IPS DF 19.7 (cell line): ENCODE measurements at regions not wholly inside any gene's neighbourhood (a gene's known extent, or its start where the extent isn't known, plus 50 kb on each side); places are given as distances from the start of the nearest gene placed in this dataset.

ENCODE experiments used
- DNase-seq: peaks from one replicate; pipeline ENCODE4 v3.0.0-alpha.2; 2013; ENCODE audit warnings: low read depth, low spot score

DNA sequence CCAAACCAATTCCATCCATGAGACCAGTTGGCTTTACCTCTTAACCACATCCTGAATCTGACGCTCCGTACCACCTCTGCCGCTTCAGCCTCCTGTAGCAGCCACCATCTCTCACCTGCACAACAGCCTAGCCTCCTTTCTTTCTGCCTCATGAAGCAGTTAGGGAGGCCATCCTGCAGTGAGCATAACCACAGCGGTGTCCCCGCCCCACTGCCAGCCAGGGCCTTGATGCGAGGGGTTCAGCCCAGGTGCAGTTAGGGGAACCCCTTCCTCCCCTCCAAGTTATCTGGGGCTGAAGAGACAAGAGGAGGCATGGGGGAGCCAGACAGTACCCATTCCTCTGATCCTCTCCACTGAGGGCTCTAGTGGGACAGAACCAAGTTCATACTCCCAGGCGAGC lies 167.0 kb downstream of the C5orf15 start:
- DNase-seq: no peak

DNA sequence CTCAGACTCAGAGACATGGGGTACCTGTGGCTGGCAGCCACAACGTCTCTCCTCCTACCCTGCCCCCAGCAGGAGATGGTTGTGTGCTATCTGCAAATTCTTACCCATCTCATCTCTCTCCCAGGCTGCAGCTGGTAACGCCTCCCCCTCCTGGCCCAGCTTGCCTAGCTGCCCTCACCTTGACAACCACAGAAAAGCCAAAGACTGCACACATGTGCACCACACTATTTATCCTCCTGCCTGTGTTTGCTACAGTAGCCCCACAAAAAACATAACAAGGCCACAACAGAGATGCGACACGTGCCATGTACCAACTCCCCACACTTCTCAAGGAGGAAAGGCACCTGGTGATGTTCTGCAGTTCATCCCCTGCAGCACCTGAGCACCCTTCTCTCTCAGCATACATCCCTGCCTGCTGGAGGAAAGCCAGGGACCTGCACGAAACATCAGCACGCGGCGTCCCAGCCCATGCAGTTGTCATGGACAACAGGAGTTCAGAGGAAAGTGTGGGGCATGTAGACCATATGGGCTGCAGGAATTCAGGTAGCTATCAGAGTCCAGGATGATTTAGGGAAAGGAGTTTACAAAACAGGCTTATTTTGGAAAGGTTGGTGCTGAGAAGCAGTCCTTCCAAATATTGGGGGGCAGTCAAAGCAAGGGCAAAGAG lies 168.7 kb downstream of the C5orf15 start:
- no peak for DNase-seq

DNA sequence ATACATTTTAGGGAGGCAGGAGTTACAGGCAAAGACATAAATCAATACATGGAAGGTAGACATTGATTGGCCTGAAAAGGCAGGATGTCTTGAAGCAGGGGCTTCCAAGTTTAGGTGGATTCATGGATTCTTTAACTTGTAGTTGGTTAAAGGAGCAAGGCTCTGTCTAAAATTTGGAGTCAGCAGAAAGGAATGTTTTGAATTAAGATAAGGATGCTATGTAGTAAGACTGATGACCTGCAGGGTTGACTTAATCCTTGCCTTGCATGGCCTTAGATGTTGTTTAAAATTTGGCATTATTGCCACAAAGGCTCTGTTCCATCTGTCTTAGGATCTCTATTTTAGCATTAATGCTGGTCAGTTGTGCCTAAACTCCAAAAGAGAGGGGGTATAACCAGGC lies 171.3 kb downstream of the C5orf15 start:
- DNase-seq: no peak

DNA sequence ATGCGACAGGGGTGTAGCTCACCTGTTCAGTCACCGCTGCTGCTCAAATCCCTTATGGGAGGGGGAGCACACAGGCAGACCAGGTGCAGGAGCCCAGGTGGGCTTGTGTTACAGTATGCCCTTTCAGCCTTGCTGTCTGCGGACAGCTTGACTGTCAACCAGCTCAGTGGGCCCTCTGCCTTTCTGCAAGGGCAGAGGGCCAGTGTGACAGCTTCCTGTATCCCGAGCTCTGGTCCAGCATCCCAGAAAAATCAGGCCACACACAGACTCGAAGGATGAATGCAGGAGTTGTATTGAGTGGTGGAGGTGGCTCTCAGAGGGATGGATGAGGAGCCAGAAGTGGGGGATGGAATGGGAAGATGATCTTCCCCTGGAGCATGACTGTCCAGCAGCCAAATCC lies 172.2 kb downstream of the C5orf15 start:
- no peak for DNase-seq

DNA sequence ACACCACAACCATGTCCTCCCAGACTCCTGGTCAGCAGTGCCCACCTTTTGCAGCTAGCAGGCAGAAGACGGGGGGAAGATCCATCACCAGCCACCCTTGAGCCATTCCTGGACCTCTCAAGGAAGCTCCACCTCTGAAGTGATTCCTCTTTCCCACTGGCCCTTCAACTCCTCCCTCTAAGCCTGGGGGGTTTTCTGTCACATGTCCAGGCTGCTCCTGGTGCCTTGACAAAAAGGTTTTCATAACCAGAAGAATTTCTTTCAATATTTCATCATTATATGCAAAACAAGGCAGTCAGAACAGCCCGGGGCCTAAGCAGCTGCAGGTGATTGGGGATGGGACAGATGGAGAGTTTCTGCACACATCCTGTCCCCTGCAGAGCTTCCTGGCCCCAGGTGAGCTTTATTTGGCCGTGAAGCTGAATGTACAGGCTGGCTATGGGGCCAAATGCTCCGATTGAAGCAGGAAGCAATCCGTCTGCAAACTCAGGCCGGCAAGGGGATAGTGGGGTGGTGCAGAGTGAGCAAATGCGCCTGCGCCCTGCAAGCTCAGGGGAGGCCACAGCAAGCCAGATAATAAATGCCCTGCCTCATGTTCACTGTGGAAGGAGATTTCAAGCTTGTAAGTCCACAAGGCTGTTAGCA lies 173.5 kb downstream of the C5orf15 start:
- no peak for DNase-seq

DNA sequence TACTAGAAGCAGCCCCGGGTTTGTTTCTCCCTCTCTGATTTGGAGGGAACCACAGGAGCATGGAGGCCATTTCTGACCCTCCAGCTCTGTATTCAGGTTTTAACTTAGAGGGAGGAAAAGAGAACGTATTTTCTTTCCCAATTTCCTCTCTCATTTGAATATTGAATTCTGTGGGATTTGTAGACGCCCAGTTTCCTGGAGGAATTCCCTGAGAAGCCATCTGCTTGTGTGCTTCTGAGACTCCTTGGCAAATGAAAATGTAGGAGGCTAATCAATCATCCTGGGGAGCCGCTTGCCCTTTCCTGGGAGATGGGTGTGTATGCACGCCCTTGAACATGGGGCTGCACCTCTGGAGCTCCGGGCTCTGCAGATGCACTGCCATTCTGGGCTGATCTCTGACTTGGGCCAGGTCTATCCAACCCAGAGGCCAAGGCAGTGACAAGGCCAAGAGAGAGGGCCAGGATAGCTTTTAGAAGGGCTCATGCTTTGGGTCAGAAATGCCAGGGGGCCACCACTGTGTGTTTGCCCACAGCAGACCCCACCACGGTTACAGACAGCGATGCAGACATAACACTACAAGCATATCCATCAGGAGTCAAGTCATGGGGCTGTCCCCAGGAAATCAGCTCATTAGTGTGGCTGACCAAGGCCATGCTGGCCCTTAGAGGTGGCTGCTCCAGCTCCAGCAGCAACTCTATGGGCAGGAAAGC lies 174.5 kb downstream of the C5orf15 start:
- no peak for DNase-seq

DNA sequence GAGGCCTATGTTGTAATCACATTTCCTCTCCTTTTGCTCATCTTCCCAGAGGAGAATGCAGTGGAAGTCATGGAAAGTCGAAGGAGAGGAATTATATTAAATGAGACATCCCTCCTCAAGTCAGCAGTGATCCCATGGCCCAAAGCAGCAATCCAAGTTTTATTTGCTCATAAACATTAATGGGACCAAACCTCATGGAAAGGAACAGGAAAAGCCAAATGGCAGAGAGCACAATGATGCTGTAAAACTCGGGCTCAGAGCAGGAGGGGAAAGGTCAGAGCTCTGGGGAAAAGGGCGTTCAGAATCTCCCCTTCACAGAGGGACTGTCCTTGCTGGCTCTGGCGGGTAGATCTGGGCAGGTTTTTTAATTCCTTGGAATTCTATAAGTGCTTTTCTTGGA lies 175.8 kb downstream of the C5orf15 start:
- DNase-seq: no peak

DNA sequence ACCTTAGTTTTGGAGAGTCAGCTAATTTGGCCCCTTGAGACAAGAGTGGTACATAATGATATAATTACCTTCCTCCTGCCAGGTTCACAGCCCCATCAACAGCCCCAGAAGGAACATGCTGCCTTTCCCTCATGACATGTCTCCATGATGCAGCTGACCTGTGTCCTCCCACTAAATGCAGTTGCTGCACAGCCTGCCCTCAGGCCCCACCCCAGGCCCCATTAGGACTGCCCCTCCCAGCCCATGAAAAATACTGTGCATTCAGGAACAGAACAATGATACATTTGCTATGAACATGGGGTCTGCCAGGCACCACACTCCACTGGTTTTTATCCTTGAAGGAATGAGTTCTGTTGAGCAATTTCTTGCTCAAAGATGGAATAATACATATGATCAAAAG lies 176.4 kb downstream of the C5orf15 start:
- no peak for DNase-seq

DNA sequence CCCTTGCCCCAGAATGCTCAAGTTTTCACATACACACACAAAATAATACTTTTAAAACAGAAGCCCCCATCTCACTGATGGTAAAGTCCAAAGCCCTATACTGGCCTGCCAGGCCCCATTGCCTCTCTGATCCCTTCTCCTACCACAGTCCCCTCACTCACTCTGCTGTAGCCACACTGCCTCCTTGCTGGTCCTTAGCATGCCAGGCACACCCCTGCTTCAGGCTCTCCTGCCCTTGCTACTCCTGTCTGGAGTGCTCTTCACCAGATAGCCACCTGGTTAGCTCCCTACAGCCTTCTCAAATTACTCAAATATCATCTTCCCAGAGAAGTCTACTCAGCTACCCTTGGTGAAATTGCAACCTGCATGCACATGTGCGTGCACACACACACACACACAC lies 177.5 kb downstream of the C5orf15 start:
- no peak for DNase-seq

DNA sequence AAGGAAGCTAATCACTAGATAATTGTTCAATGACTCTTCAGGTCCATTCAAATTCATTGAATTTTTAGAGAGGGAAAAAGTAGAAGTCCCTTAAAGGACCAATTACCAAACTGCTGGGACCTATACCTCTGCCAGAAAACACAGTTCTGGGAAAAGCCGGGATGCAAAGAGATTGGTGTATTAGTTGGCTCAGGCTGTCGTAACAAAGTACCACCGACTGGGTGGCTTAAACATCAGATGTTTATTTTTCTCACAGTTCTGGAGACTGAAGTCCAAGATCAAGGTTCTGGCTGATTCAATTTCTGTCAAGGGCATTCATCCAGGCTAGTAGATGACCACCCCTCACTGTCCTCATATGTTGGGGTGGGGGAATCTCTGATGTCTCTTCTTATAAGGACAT lies 177.1 kb upstream of the FSTL4 start:
- DNase-seq: no peak

DNA sequence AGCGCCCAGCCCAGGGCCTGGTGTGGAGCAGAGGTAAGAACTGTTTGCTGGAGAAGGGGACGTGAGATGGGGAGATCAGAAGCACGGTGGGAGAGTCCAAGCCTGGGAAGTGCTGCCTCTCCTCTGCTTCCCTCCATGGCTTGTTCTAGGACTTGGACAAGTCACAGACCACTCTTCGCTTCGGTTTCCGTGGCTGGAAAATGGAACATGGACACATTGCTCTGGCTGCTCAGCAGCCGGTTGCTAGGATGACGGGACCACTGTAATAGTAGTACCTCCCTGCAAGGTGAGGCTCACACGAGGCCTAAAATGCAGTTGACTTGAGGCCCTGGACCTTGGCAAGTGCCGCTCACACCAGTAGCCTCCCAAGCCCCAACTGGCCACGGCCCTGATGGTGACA lies 175.8 kb upstream of the FSTL4 start:
- DNase-seq: no peak

DNA sequence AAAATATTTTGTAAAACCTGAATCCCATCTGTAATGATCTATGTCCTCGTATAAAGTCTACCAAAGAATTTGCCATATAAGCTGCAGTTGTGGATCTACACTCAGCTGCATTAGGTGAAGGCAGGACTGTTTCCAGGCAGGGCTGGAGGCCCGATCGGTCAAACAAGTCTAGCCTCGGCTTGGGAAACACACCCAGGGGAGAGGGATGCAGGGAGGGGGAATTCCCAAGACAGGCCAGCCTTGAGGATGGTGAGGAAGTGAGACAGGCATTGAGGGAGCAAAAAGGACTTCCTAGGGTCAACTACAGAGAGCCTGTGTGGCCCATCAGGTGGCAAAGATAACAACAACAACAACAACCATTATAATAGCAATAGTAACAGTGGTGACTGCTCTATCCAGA lies 174.1 kb upstream of the FSTL4 start:
- no peak for DNase-seq

DNA sequence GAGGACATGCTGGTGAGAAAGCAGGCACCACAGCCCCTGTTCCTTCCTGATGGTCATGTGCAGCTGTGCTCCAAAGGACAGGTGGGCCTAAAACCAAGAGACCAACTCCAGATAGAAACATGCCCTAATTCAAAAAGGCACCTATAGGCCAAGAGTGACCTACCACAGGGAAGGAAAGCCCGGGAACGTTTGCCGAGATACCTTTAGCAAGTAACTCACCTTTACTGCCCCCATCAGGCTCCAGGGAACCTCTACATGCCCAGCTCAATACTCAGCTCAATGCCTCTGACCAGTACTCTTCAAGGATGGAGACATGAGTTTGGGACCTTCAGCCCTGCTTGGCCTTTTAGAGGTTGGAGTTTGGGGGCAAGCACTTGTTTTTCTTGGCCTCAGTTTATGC lies 172.8 kb upstream of the FSTL4 start:
- no peak for DNase-seq

DNA sequence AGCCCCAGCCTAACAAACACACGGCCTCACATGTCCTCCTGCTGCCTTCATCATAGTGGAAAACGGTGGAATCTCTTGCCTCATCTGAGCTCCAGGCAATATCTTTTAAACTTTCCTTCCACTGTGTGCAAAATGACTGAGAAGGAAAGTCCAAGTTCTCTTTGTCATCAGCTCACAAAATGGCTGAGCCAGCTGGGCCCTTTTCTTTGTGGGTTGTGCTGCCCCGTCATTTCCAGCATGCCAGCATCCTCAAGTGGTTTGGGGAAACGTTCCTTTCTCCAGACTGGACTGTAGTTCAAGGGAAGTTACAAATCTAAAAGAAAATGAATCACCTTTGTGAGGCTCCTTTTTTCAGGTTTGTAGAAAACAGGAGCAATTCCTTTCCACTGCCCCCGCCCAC lies 171.1 kb upstream of the FSTL4 start:
- DNase-seq: no peak

DNA sequence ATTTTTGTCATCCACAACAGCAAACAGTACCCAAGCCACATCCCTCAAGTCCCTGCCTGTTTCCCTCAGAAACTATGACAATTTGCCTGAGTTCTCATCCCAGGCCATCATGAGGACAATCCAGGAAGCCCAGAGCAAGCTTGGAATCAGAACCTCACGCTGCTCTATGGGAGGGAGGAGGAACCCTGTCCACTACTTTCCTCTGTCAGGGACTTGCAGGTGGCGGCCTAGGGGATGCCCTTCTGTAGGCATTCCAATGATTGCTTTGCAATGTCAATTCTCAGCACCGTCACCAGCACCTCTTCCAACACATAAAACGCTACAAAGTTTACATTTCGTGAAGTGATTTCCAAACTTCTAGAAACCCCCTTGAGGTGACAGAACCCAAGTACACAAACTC lies 170.4 kb upstream of the FSTL4 start:
- DNase-seq: no peak

DNA sequence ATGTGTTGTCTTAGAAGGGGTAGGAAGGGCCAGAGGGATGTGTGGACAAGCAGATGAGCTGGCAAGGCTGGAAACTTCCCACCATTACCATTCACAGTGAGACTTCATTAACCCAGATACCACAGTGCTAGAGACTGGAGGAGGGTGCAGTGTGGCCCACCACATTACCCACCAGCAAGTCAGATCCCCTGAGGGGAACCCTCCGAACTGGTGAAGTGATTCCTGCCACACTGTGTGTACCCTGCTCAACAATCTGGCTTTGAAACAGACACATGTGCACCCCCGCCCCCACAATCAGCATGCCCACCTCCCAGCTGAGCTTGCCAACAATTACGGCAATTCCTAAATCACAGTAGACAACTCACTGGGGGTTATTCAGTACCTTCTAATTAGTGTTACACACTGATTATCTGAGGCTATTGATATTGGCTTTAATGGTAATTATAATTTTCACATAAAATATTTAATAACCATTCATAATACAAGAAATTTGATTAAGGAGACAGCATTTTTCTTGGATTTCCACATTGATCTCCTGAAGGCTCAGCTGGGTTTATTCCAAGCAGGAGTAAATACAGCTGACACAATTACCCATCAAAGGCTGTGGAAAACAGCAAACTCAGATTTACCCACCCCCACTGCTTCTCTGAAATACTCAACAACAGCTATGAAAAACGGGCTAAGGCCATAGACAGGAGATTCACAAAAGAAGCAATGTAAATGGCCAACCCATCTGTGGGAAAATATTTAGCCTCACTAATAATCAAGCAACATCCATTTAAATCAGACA lies 169.3 kb upstream of the FSTL4 start:
- DNase-seq: no peak

DNA sequence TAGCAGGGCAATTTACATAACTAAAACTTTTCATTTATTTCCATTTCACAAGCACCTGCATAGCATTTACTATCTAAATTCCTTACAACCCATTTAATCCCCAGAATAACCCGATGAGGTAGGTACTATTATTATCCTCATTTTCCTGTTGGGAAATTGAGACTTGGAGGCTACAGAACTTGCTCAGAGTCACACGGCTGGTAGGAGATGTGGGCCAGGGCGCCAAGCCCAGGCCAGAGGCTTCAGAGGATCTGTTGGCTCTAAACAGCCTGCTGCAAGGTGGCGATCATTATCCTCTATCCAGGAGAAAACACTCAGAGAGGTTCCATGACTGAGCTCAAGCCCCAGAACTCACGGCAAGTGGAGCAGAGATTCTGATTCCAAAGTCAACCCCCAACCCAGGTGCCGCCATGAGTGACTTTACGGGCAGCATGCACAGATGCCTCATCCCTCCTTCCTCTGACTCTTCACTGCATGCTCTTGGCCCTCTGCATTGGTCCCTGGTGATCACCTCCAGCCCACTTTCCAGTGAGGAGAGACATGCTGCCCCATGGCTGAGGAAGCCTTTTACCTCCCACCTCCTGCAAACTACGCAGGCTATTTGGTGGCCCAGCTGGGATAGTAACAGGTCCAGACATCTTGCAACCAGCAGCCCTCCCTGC lies 168.4 kb upstream of the FSTL4 start:
- DNase-seq: no peak

DNA sequence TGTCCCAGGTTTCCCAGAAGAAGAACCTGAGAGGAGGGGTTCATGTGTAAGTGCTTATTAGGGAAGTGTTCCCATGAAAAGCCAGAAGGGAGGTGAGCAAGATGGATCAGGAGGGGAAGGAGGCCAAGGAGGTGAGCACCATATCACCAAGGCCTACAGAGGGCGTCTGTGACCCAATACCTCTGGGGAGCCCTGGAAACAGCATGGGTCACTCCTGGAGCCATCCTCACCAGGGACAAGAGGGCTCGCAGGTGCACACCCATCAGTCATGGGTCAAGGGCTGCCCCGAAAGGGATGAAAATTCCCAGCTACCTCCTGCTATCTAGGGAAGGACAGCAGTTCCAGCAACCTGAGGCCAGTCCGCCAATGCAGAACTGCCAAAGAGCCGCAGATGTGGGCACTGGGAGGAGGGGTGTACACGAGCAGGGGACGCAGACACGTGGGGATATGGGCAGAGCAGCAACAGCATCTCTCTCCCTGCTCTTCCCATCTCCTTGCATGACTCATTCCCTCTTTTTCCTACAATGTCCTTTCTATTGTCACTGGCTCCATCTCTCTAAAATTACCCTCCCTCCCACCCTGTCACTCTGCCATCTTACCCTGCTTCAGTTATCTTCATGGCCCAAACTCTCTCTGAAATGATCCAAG lies 167.6 kb upstream of the FSTL4 start:
- peak; percentile 23 for DNase-seq

DNA sequence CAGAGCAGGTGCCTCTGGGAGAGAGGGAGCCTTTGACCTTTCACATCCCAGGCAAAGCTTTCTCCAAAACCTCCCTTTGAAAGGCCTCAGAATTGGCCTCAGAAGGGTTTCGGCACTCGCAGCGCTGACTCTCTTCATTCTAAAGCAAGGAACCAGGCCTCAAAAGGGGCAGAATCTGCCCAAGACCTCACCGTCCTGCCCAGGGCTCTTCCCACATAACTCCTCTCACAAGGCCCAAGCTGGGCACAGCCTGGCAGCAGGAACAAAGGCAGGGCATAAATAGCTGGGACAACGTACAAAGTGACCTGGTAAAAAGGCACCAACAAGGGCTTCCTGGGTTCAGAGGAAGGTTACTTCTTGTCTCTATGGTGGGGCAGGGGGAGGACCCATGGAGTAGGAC lies 166.3 kb upstream of the FSTL4 start:
- DNase-seq: no peak

DNA sequence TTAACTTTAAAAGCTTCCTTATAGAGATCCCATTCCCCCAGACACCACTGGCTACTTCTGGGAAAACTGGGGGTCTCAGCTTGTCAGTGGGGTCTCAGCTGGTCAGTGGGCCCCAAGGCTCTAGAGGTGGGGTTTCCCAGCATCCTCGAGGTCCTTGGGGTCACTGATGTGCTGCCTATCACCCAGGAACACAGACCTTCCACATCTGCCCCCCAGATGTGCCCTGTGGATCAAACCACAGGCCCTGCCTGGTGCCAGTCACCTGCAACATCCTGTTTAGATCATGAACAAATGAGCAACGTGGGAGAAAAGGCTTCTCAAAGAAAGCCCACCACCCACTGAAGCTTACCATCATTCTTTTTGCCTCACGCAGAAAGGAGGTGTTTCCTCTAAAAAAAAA lies 165.6 kb upstream of the FSTL4 start:
- DNase-seq: no peak

DNA sequence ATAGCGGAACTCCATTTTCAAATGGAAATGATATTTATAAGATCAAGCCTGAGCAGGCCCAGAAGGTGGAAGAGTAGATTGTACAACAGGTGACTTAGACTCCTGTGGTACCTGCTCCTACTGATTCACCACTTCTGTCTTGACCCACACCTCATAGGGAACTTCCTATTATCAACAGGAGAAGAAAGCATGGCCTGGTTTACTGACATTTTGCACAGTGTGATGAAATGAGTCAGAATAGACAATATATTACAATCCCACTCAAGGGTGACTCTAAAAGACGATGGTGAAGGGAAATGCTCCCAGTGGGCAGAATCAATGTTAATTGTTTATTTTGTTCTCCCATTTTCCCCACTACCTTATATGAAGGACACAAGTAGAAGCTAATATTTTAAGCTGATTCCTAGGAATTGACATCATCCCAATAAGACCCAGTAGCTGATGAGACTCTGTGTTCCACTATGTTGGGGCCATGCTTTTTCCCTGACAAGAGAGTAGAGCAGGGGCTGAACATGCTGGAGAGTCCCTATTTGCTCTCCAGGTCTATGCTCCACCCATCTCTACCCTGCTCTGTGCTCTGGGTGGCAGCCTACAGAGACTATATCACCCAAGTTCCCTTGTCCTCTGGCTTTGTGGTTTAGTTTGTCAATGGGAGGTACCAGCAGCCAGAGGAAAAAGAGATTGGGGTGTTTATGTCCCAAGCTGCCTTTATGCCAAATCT lies 163.4 kb upstream of the FSTL4 start:
- no peak for DNase-seq
